GM18505 (cell line): ENCODE measurements at regions not wholly inside any gene's neighbourhood (a gene's known extent, or its start where the extent isn't known, plus 50 kb on each side); places are given as distances from the start of the nearest gene placed in this dataset.

Source experiments
- ATAC-seq: cut with Tn5 transposase; IDR thresholded peaks from one replicate; pipeline ENCODE4 v1.9.1; 2021; ENCODE audit not compliant: unreplicated experiment
- POLR2A ChIP-seq: IDR thresholded peaks from 4 replicates; pipeline ENCODE4 v1.6.1; 2011; ENCODE audit warnings: borderline replicate concordance; ENCODE audit not compliant: insufficient read depth, insufficient read length; ENCODE audit errors: extremely low read depth

DNA sequence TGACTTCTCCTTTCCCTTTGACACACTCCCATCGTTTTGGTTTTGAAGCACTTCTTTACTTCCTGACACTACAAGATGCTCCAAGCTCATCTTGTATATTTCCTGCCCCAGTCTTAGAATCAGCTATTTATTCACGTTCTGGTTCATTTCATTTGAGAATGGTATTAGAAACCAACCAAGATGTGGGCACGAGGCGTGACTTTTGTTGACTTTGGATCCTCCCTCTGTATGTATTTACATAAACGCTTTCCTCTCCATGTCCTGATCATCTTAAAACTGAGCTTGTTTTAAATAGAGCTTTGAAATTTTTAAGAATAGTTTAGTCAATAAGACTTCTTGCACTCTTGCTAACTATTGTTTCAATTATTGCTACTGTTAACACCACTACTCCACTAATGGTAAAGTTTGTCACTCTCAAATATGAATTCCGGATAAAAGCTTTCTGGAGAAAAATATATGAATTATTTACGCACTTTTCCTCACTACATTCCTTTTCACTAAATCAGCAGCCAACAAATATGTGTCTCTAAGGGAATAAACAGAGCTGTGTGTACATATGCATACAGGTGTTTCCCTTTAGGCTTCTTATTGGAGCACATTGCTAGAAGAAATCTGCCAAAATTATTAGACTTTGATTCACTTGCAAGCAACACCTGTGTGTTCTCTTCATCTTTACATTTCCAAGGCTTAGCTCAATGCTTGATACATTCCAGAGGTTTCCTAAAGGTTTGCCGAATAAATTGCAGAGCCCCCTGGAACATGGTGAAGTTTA, 77.3 kb upstream of the TMEM244 start:
- no peak for TF ChIP-seq POLR2A
- no peak for ATAC-seq

DNA sequence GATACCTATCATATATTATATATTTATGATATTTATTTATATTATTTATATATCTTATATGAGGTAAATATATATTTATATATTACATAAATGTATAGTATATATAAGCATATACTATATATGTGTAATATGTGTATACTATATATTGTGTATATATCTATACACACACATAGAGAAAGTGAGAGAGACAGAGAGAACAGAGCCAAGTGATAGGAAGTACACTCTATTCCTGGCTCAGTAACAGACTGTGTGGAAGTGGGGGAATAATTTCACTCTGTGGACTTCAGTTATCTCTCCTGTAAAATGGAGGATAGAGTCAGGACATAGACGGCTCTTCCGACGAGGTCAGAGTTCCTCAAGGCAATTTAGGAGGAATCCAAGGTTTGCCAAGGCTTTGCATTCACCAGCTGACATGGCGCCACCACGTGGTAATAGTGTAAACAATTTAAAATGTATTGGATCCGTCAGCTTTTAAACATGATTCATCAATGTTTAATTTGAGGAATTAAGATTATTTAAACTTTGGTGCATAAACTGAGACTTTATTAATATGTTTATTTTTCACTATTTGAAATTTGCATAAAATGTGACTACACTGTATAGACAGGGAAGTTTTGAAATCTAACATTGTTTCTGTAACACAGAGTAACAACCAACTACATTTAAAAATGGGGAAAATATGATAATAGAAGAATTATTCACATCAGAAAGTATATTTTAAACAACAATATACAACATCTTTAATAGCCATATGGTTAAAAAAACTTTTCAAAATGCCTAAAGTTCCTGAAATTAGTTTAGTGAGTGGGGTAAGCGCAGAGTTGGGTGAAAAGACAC, 75.4 kb upstream of the TMEM244 start:
- peak; percentile 67 for ATAC-seq
- TF ChIP-seq POLR2A, result no peak

DNA sequence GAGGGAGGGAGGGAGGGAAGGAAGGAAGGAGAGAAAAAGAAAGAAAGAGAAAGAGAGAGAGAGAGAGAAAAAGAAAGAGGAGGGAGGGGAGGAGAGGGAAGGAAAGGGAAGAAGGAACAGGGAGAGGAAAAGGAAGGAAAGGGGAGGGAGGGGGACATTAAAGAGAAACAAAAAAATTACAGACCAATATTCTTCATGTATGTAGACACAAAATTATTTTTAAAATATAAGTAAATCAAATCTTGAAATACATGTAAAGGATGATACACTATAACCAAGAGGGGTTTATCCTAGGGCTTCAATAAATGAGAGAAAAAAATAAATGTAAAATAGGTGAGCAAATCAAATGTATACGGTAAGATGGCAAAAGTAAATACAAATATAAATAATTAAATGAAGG, 71.2 kb upstream of the TMEM244 start:
- no peak for ATAC-seq
- TF ChIP-seq POLR2A, result no peak

DNA sequence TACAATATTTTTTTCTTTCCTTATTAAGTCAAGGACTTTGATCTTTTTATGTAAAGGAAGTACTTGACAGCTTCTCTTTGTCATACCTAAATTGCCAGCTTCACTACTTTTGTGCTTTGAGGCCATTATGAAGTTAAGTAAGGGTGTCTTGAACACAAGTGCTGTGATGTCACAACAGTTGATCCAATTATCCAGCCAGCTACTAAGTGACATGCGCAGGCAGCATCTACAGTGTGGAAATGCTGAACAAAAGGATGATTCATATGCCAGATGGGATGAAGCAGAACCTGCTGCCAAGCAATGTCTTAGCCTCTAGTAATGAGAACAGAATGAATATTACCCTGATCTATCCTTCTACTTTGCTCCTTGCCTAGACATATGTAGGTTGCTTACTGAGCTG, 68.3 kb upstream of the TMEM244 start:
- no peak for ATAC-seq
- no peak for TF ChIP-seq POLR2A

DNA sequence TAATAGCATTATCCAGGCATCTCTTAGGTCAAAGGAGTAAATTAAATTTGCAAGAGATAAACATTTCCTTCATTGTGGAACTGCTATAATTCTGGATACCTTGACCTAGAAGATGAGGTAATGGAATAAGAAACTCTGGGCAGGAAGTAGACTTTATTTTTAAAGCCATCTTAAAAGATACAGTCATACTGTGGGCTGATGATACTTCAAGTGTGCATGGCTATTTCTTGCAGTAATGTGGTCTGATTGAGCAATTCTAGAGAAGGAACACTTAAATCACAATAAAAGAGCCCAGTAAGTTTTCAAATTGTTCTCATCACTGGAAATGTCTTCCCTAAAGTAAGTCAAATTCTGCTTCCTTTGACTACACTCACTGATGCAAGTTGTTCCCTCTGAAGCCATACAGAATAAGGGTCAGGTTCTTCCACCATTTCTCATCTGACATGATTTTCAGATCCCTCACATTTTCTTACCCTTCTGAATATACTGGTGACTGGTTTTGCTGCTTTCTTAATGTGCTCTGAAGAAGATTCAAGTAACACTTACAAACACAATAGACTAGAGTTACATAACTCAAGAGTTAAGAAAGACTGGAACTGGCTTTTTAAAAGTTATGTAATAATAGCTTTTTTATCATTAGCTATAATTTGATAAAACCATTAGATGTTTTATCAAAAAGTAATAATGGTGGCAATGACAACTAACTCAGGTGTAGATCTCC, 62.6 kb upstream of the TMEM244 start:
- ATAC-seq, result no peak
- no peak for TF ChIP-seq POLR2A

DNA sequence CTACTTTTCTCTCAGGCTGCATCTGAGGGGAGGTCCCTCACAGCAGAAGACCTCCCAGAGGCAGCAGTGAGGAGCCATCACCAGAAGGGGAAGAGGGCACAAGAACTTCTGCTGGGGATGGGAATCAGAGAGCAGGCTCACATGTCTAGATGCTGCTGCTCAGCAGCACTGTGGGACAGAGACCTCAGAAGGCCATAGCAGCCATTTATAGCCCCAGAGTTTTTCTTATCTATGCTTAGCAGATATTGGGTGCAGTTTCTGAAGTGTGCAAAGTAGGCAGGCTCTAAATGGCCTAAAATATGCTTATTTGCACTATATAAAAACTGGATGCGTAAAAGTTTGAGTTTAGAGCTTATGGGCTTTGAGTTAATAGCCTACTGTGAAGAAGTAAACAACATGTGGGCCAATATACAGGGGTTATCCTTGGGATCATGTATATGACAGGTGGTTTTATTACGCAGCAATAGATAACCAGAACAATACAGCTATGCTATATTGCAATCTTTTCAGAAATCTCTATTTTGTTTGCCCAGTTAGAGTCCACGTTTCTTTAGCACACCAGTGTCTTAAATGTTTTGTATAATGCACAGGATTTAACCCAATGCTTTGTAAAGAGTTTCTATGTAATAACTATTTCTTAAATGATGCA, 60.2 kb upstream of the TMEM244 start:
- no peak for ATAC-seq

DNA sequence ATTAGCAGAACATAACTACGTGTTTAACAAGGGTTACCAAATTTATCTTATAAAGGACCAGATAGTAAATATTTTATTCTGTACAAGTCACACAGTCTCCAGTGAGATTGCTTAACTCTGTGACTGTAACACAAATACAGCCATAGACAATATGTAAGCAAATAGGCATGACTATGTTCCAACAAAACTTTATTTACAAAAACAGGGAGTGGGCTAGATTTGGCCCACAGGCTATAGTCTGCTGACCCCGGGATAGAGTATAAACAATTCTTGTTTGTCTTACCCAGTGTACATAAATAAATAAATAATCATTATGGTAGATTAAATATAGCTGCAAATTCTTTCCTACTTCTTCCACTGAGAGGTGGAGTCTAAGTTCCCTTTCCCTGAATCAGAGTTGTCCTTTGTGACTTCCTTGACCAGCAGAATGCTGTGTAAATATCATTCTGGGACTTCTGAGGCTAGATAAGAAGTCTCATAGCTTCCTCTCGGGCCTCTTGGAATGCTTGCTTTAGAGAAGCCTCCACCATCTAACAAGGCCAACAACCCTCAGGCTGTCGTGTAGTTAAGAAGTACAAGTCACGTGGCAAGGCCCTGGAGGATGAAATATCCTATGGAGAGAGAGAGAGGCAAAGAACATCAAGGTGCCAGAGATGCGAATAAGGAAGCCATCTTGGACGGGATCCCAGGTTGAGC, 59.1 kb upstream of the TMEM244 start:
- TF ChIP-seq POLR2A, result no peak
- ATAC-seq, result no peak

More for the DNA sequence above, 60.2 kb upstream of the TMEM244 start:
- TF ChIP-seq POLR2A, result no peak

DNA sequence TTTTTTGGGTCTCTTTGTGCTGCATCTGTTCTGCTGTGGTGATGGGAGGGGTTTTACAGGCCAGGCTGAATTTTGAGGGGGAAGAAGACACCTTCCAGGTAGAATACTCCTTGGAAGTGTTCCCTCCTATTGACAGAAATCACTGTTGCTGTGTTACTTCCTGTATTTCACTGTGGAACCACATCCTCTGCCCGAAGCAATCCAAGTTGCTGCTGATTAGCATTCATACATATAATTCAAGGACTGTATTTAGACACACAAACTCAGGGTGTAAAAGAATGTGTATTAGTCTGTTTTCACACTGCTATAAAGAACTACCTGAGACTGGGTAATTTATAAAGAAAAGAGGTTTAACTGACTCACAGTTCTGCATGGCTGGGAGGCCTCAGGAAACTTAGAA, 50.6 kb upstream of the TMEM244 start:
- no peak for TF ChIP-seq POLR2A
- no peak for ATAC-seq
